Neuronal stem cell (in vitro differentiated cells): ENCODE measurements at regions not wholly inside any gene's neighbourhood (a gene's known extent, or its start where the extent isn't known, plus 50 kb on each side); places are given as distances from the start of the nearest gene placed in this dataset.

ENCODE experiments used
- DNase-seq: peaks from one replicate; pipeline ENCODE4 v3.0.0-alpha.2; 2013; ENCODE audit warnings: low spot score
- H2AFZ ChIP-seq: one replicate; pipeline ENCODE4 v1.6.1; 2013; ENCODE audit warnings: mild to moderate bottlenecking, low read length, inconsistent platforms
- H2AK5ac ChIP-seq: 2 replicates; pipeline ENCODE4 v1.6.1; 2013; ENCODE audit warnings: low read depth, mild to moderate bottlenecking, inconsistent platforms, low read length, moderate library complexity, mixed read lengths
- H2BK120ac ChIP-seq: 2 replicates; pipeline ENCODE4 v1.6.1; 2013; ENCODE audit warnings: low read depth, mild to moderate bottlenecking, inconsistent platforms, low read length, moderate library complexity, mixed read lengths
- H2BK12ac ChIP-seq: one replicate; pipeline ENCODE4 v1.6.1; 2013; ENCODE audit warnings: low read length, inconsistent platforms
- H2BK15ac ChIP-seq: 2 replicates; pipeline ENCODE4 v1.6.1; 2013; ENCODE audit warnings: mild to moderate bottlenecking, low read length, inconsistent platforms, mixed read lengths
- H2BK5ac ChIP-seq: one replicate; pipeline ENCODE4 v1.6.1; 2013; ENCODE audit warnings: inconsistent platforms, mild to moderate bottlenecking, low read length, moderate library complexity
- H3K14ac ChIP-seq: one replicate; pipeline ENCODE4 v1.6.1; 2013; ENCODE audit warnings: low read length, inconsistent platforms
- H3K18ac ChIP-seq: 2 replicates; pipeline ENCODE4 v1.6.1; 2013; ENCODE audit warnings: low read length, inconsistent platforms
- H3K23ac ChIP-seq: 2 replicates; pipeline ENCODE4 v1.6.1; 2013; ENCODE audit warnings: low read depth, mild to moderate bottlenecking, mixed read lengths, low read length, inconsistent platforms; ENCODE audit not compliant: poor library complexity
- H3K27ac ChIP-seq: replicated peaks from 3 replicates; pipeline ENCODE4 v1.5.1; 2013; ENCODE audit warnings: low read length, inconsistent platforms
- H3K27me3 ChIP-seq, 3 experiments: 2 replicates each; pipeline ENCODE4 v1.6.1; 2013; ENCODE audit warnings: low read length in 3 of 3, mild to moderate bottlenecking in 2 of 3, inconsistent platforms in 1 of 3, low read depth in 1 of 3, mixed read lengths in 1 of 3, moderate library complexity in 1 of 3; ENCODE audit not compliant: control insufficient read depth in 3 of 3, insufficient read depth in 3 of 3
- H3K36me3 ChIP-seq, 2 donors: replicated peaks in 1 of 2; 2 replicates each; pipeline ENCODE4 v1.6.1; 2013; ENCODE audit warnings: low read length in 2 of 2; ENCODE audit not compliant: control insufficient read depth in 2 of 2, insufficient read depth in 2 of 2
- H3K4ac ChIP-seq: 2 replicates; pipeline ENCODE4 v1.6.1; 2013; ENCODE audit warnings: inconsistent platforms, mild to moderate bottlenecking, low read length, moderate library complexity
- H3K4me1 ChIP-seq, 2 donors: 1 replicate in 1 of 2; 2 replicates in 1 of 2; pipeline ENCODE4 v1.6.1; 2013; ENCODE audit warnings: low read length in 2 of 2, low read depth in 1 of 2; ENCODE audit not compliant: control insufficient read depth in 2 of 2, insufficient read depth in 1 of 2
- H3K4me2 ChIP-seq: one replicate; pipeline ENCODE4 v1.6.1; 2013; ENCODE audit warnings: mild to moderate bottlenecking, low read length, inconsistent platforms; ENCODE audit not compliant: insufficient read depth, poor library complexity, severe bottlenecking
- H3K4me3 ChIP-seq, 2 donors: 2 replicates each; pipeline ENCODE4 v1.5.1; 2013; ENCODE audit warnings: low read length in 2 of 2, mild to moderate bottlenecking in 2 of 2, inconsistent platforms in 1 of 2, moderate library complexity in 1 of 2
- H3K79me1 ChIP-seq: one replicate; pipeline ENCODE4 v1.6.1; 2013; ENCODE audit warnings: low read depth, mild to moderate bottlenecking, inconsistent platforms, low read length, moderate library complexity
- H3K9ac ChIP-seq: one replicate; pipeline ENCODE4 v1.6.1; 2013; ENCODE audit warnings: mild to moderate bottlenecking, low read depth, low read length, inconsistent platforms; ENCODE audit not compliant: poor library complexity
- H3K9me3 ChIP-seq, 2 donors: replicated peaks in 1 of 2; 2 replicates each; pipeline versions ENCODE3 to v1.6.1; 2013; ENCODE audit warnings: low read length in 2 of 2, mild to moderate bottlenecking in 2 of 2, inconsistent platforms in 1 of 2, low read depth in 1 of 2, mixed read lengths in 1 of 2, moderate library complexity in 1 of 2; ENCODE audit not compliant: control insufficient read depth in 2 of 2, insufficient read depth in 1 of 2
- H4K8ac ChIP-seq: one replicate; pipeline ENCODE4 v1.6.1; 2013; ENCODE audit warnings: low read depth, mild to moderate bottlenecking, inconsistent platforms, low read length, moderate library complexity
- H4K91ac ChIP-seq: one replicate; pipeline ENCODE4 v1.6.1; 2013; ENCODE audit warnings: low read length, low read depth, mild to moderate bottlenecking, inconsistent platforms; ENCODE audit not compliant: poor library complexity
- WGBS, 2 donors: extraction: QIAGEN DNeasy Blood & Tissue Kit; methylation state at CpG; one replicate each; pipeline ENCODE4 v1.1.7; 2013; ENCODE audit warnings: missing lambda C conversion rate in 2 of 2, mixed read lengths in 1 of 2; ENCODE audit not compliant: insufficient read length in 2 of 2, insufficient replicate concordance in 1 of 2; ENCODE audit errors: extremely low coverage in 2 of 2; 5-methylcytosine and 5-hydroxymethylcytosine counted together

- no CpG with 5 or more reads among the region's 1 CpG for WGBS, 2 donors
- no peak overlapping the region for H3K4ac ChIP-seq
- H3K79me1 ChIP-seq, result no peaks in the 10 kb centered on the region
- no peak overlapping the region for H2BK120ac ChIP-seq
- no peaks in the 10 kb centered on the region for H3K9me3 ChIP-seq
- no peak overlapping the region for H3K14ac ChIP-seq
- H3K23ac ChIP-seq, result no peak overlapping the region
- H3K36me3 ChIP-seq, result no peaks in the 10 kb centered on the region
- no peak overlapping the region for H2BK12ac ChIP-seq
- H2BK15ac ChIP-seq, result no peak overlapping the region
- DNase-seq, result no peak
- no peak overlapping the region for H3K18ac ChIP-seq
- no peak overlapping the region for H3K4me3 ChIP-seq
- H3K27me3 ChIP-seq, result peaks cover 0 to 3% (median 0%) of the 10 kb centered on the region in 3 experiments
- no peak overlapping the region for H4K91ac ChIP-seq
- H3K4me1 ChIP-seq, result no peaks in the 10 kb centered on the region
- no peak overlapping the region for H2AFZ ChIP-seq
- no peak overlapping the region for H3K27ac ChIP-seq
- H3K9ac ChIP-seq, result no peak overlapping the region
- no peak overlapping the region for H4K8ac ChIP-seq
- no peak overlapping the region for H3K4me2 ChIP-seq
- H2AK5ac ChIP-seq, result no peak overlapping the region
- no peak overlapping the region for H2BK5ac ChIP-seq
Measured at GRCh38 chr3:101149251-101149650, 156.0 kb upstream of the ABI3BP start.

GRCh38 chr3:101148001-101148400, 154.8 kb upstream of the ABI3BP start:
- no peak overlapping the region for H3K18ac ChIP-seq
- no peaks in the 10 kb centered on the region for H3K4me1 ChIP-seq
- no peaks in the 10 kb centered on the region for H3K36me3 ChIP-seq
- no peak overlapping the region for H2BK15ac ChIP-seq
- H3K27ac ChIP-seq, result no peak overlapping the region
- 100% methylated on average over 1 of the region's 3 CpGs; no CpG with 5 or more reads in 1 of the 2 donors for WGBS, 2 donors
- H4K8ac ChIP-seq, result no peak overlapping the region
- H3K9ac ChIP-seq, result no peak overlapping the region
- no peak overlapping the region for H2BK12ac ChIP-seq
- no peak overlapping the region for H3K14ac ChIP-seq
- no peak overlapping the region for H2BK120ac ChIP-seq
- DNase-seq, result no peak
- no peak overlapping the region for H2AK5ac ChIP-seq
- no peak overlapping the region for H3K4me2 ChIP-seq
- H3K4ac ChIP-seq, result no peak overlapping the region
- no peak overlapping the region for H2AFZ ChIP-seq
- no peak overlapping the region for H4K91ac ChIP-seq
- H3K9me3 ChIP-seq, result no peaks in the 10 kb centered on the region
- no peak overlapping the region for H2BK5ac ChIP-seq
- no peak overlapping the region for H3K23ac ChIP-seq
- no peaks in the 10 kb centered on the region for H3K79me1 ChIP-seq
- H3K27me3 ChIP-seq, result peaks cover 0 to 3% (median 0%) of the 10 kb centered on the region in 3 experiments
- no peak overlapping the region for H3K4me3 ChIP-seq

GRCh38 chr3:101146946-101147345, 153.7 kb upstream of the ABI3BP start:
- WGBS, 2 donors, result no CpG with 5 or more reads among the region's 2 CpGs

GRCh38 chr3:101144105-101144504, 150.9 kb upstream of the ABI3BP start:
- H3K23ac ChIP-seq, result no peak overlapping the region
- H3K18ac ChIP-seq, result no peak overlapping the region
- H3K9me3 ChIP-seq, result no peaks in the 10 kb centered on the region
- WGBS, 2 donors, result no CpG with 5 or more reads among the region's 3 CpGs
- H3K4me3 ChIP-seq, result no peak overlapping the region
- no peak overlapping the region for H2BK5ac ChIP-seq
- no peak overlapping the region for H3K9ac ChIP-seq
- H2BK15ac ChIP-seq, result no peak overlapping the region
- no peak overlapping the region for H2AK5ac ChIP-seq
- no peak overlapping the region for H3K14ac ChIP-seq
- no peaks in the 10 kb centered on the region for H3K36me3 ChIP-seq
- H4K8ac ChIP-seq, result no peak overlapping the region
- H2BK12ac ChIP-seq, result no peak overlapping the region
- no peak overlapping the region for H2BK120ac ChIP-seq
- H3K79me1 ChIP-seq, result no peaks in the 10 kb centered on the region
- H2AFZ ChIP-seq, result no peak overlapping the region
- H3K4me1 ChIP-seq, result no peaks in the 10 kb centered on the region
- H3K4me2 ChIP-seq, result no peak overlapping the region
- H3K27ac ChIP-seq, result no peak overlapping the region
- no peak overlapping the region for H4K91ac ChIP-seq
- H3K27me3 ChIP-seq, result no peaks in the 10 kb centered on the region
- DNase-seq, result no peak
- no peak overlapping the region for H3K4ac ChIP-seq

More at GRCh38 chr3:101146946-101147345, 153.7 kb upstream of the ABI3BP start:
- DNase-seq, result no peak
- no peak overlapping the region for H3K4me2 ChIP-seq
- H3K27me3 ChIP-seq, result peaks cover 0 to 3% (median 0%) of the 10 kb centered on the region in 3 experiments
- no peak overlapping the region for H2BK5ac ChIP-seq
- H3K18ac ChIP-seq, result no peak overlapping the region
- no peak overlapping the region for H3K4ac ChIP-seq
- no peak overlapping the region for H3K27ac ChIP-seq
- H3K4me1 ChIP-seq, result no peaks in the 10 kb centered on the region
- no peak overlapping the region for H4K8ac ChIP-seq
- no peak overlapping the region for H2BK15ac ChIP-seq
- H3K9me3 ChIP-seq, result no peaks in the 10 kb centered on the region
- no peak overlapping the region for H3K4me3 ChIP-seq
- no peak overlapping the region for H4K91ac ChIP-seq
- H3K79me1 ChIP-seq, result no peaks in the 10 kb centered on the region
- no peak overlapping the region for H3K14ac ChIP-seq
- H2BK120ac ChIP-seq, result no peak overlapping the region
- H3K9ac ChIP-seq, result no peak overlapping the region
- H2BK12ac ChIP-seq, result no peak overlapping the region
- H2AFZ ChIP-seq, result no peak overlapping the region
- H3K23ac ChIP-seq, result no peak overlapping the region
- H2AK5ac ChIP-seq, result no peak overlapping the region
- H3K36me3 ChIP-seq, result no peaks in the 10 kb centered on the region
